ENCODE measurements at regions not wholly inside any gene's neighbourhood (a gene's known extent, or its start where the extent isn't known, plus 50 kb on each side); places are given as distances from the start of the nearest gene placed in this dataset.

- TF ChIP-seq REST (IDR thresholded peaks at IDR 0.05; ENCODE audit: unreplicated experiment): no peak
- no peak for TF ChIP-seq POLR2AphosphoS5 (IDR thresholded peaks at IDR 0.05; ENCODE audit: low read depth)
- no peak for TF ChIP-seq STAT1 (IDR thresholded peaks at IDR 0.05; ENCODE audit: unreplicated experiment)
- no peak for TF ChIP-seq EZH2phosphoT487 (IDR thresholded peaks at IDR 0.05; ENCODE audit: unreplicated experiment)
- TF ChIP-seq ZNF331 (CRISPR knock-in tag; IDR thresholded peaks at IDR 0.05; ENCODE audit: low read depth): no peak
- no peak for TF ChIP-seq CTCF (conservative IDR thresholded peaks at IDR 0.05; ENCODE audit: low read depth in 2 of 2)
These were observed 196.5 kb downstream of the SNX18 start (continued) for GRCh38 chr5:54713923-54714581.

- no peaks in the 10 kb centered on the region for H3K27me3 Mint-ChIP-seq (ENCODE audit: insufficient read depth, low read depth, poor library complexity)
- Histone ChIP-seq H3K4me2 (no peak overlapping the region), H3K79me2 (replicated peaks; ENCODE audit: insufficient read depth) (no peaks in the 10 kb centered on the region), H3K27ac (ENCODE audit: low read depth) (no peak overlapping the region), H3K27me3 (ENCODE audit: insufficient read depth) (no peaks in the 10 kb centered on the region), H3F3A (replicated peaks; ENCODE audit: low read depth) (no peaks in the 10 kb centered on the region), H3K4me3 (no peak overlapping the region), H4K20me1 (replicated peaks; ENCODE audit: insufficient read depth) (no peaks in the 10 kb centered on the region), H2AFZ (no peak overlapping the region), H3K4me1 (ENCODE audit: insufficient read depth) (no peaks in the 10 kb centered on the region), H3K36me3 (ENCODE audit: insufficient read depth) (no peaks in the 10 kb centered on the region), H3K9me2 (ENCODE audit: insufficient read depth) (0 out of 2 replicates have a peak, but pooled peaks cover 3% of the 10 kb centered on the region)
- no peak for DNase-seq (ENCODE audit: low spot score)
- H3K27ac Mint-ChIP-seq: no peak overlapping the region
- H3K4me1 Mint-ChIP-seq: no peaks in the 10 kb centered on the region
- no peak for ATAC-seq
- H3K36me3 Mint-ChIP-seq (ENCODE audit: low read depth): no peaks in the 10 kb centered on the region
- no peak for TF ChIP-seq STAT1 (IDR thresholded peaks at IDR 0.05; ENCODE audit: unreplicated experiment)
- no peak for TF ChIP-seq ETS1 (IDR thresholded peaks at IDR 0.05)
- peaks cover 6% of the 10 kb centered on the region; the same call in 2 of the 3 replicates for H3K9me3 Mint-ChIP-seq
- no peak overlapping the region for H3K4me3 Mint-ChIP-seq
These were observed 191.5 kb downstream of the SNX18 start for GRCh38 chr5:54709096-54709495.

Measured in GM23338 (cell line).